ENCODE measurements at regions not wholly inside any gene's neighbourhood (a gene's known extent, or its start where the extent isn't known, plus 50 kb on each side); places are given as distances from the start of the nearest gene placed in this dataset.

DNA sequence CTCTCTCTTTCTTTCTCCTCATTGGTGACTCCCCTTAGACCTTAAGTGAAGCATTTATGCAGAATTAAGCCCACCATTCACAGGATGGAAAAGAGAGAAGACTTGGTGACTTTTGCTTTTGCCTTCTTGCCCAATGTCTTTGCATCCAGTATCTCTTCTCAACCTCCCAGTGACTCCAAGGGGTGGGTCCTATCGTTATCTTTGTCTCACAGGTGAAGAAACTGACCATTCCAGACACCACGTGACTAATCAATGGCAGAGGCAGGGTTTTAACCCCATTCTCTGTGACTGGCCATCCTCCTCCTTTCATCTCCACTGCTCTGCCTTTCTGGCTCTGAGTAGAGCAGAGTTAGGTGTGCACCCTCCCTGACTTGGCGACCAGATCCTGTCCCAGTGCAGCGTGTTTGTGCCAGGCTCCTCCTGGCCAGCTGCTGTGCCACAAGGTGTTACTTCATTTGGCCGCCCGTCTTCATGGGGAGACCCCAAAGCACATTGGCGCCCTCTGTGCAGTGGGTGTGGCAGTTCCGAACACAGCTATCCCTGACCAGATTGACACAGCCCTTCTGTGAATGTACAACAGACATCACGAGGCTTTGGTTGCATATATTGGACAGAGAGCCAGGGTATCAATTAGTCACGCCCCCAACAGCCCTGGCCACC, 501.3 kb downstream of the CD83 start:
- WGBS, 2 donors = 93 to 95% methylated on average over 10 of the region's 10 CpGs
- TF ChIP-seq EP300 (IDR thresholded peaks at IDR 0.05) = no peak
- no peak for TF ChIP-seq POLR2AphosphoS5 (IDR thresholded peaks at IDR 0.05)
- TF ChIP-seq POLR2A (IDR thresholded peaks at IDR 0.05) = no peak
- TF ChIP-seq, protein P1, sequence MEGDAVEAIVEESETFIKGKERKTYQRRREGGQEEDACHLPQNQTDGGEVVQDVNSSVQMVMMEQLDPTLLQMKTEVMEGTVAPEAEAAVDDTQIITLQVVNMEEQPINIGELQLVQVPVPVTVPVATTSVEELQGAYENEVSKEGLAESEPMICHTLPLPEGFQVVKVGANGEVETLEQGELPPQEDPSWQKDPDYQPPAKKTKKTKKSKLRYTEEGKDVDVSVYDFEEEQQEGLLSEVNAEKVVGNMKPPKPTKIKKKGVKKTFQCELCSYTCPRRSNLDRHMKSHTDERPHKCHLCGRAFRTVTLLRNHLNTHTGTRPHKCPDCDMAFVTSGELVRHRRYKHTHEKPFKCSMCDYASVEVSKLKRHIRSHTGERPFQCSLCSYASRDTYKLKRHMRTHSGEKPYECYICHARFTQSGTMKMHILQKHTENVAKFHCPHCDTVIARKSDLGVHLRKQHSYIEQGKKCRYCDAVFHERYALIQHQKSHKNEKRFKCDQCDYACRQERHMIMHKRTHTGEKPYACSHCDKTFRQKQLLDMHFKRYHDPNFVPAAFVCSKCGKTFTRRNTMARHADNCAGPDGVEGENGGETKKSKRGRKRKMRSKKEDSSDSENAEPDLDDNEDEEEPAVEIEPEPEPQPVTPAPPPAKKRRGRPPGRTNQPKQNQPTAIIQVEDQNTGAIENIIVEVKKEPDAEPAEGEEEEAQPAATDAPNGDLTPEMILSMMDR (IDR thresholded peaks at IDR 0.05) = no peak
- intact Hi-C loops (cut with DNase I) = no loop called here

DNA sequence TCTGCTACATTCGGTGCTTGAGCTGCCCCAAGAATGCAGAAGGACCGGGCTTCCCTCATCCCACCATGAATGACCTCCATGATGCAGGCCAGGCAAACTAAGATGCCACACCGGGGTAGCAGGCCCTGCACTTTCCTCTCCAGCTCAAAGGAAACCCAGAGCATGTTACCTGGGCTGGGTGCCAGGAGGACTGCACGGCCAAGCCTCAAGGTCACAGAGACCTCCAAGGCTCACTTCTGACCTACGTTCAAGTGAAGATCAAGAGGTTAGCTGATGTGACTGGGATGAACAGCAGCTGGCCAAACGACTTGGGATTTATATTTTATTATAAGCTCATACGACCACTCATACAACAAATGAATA, 501.8 kb downstream of the CD83 start:
- Histone ChIP-seq H3K9me3 (peaks cover 0 to 5% (median 2%) of the 10 kb centered on the region in 4 donors), H3K36me3 (no peaks in the 10 kb centered on the region), H3K27ac (no peak overlapping the region), H3K4me3 (no peak overlapping the region), H3K27me3 (no peaks in the 10 kb centered on the region), H3K4me1 (peaks cover 0 to 17% (median 14%) of the 10 kb centered on the region in 4 donors)
- 59 to 77% methylated on average over 7 of the region's 7 CpGs for WGBS, 2 donors
- no peak for DNase-seq
- intact Hi-C loops (cut with DNase I) = no loop called here
- TF ChIP-seq EP300 (IDR thresholded peaks at IDR 0.05) = no peak
- no peak for TF ChIP-seq POLR2A (IDR thresholded peaks at IDR 0.05)
- TF ChIP-seq, protein P1 (IDR thresholded peaks at IDR 0.05) = no peak
- TF ChIP-seq POLR2AphosphoS5 (IDR thresholded peaks at IDR 0.05) = no peak

More for the DNA sequence above, 501.3 kb downstream of the CD83 start:
- Histone ChIP-seq H3K36me3 (no peaks in the 10 kb centered on the region), H3K27me3 (no peaks in the 10 kb centered on the region), H3K27ac (no peak overlapping the region), H3K9me3 (peaks cover 0 to 5% (median 2%) of the 10 kb centered on the region in 4 donors), H3K4me3 (no peak overlapping the region), H3K4me1 (peaks cover 0 to 17% (median 14%) of the 10 kb centered on the region in 4 donors)
- DNase-seq = no peak

DNA sequence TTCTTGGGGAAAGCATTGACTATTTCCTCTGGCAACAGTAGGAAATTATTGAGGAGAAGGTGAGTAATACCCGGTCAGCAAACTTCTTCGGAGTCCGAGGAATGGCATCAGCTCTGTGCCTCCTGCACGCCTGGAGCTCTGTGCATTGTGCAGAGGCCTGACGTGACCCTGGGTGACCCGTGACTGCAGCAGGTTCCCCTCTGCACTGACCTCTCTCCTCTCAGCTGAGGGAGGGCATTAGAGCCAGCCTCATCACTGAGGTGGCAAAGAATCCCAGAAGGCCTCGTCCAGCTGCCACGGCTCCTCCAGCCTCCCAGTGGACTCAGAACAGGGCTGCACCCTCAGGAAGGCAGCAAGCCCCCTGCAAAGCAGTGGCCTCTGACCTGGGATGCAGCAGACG, 502.9 kb downstream of the CD83 start:
- intact Hi-C loops (cut with DNase I) = no loop called here
- DNase-seq = no peak
- no peak overlapping the region for H3K4me3 ChIP-seq
- TF ChIP-seq EP300 (IDR thresholded peaks at IDR 0.05) = no peak
- no peak for TF ChIP-seq POLR2A (IDR thresholded peaks at IDR 0.05)
- TF ChIP-seq, protein P1 (IDR thresholded peaks at IDR 0.05) = no peak
- TF ChIP-seq POLR2AphosphoS5 (IDR thresholded peaks at IDR 0.05) = no peak
- peaks cover 0 to 17% (median 14%) of the 10 kb centered on the region in 4 donors for H3K4me1 ChIP-seq
- no peaks in the 10 kb centered on the region for H3K27me3 ChIP-seq
- peaks cover 0 to 5% (median 2%) of the 10 kb centered on the region in 4 donors for H3K9me3 ChIP-seq
- 81 to 91% methylated on average over 9 of the region's 9 CpGs for WGBS, 2 donors
- H3K27ac ChIP-seq = no peak overlapping the region
- H3K36me3 ChIP-seq = no peaks in the 10 kb centered on the region

DNA sequence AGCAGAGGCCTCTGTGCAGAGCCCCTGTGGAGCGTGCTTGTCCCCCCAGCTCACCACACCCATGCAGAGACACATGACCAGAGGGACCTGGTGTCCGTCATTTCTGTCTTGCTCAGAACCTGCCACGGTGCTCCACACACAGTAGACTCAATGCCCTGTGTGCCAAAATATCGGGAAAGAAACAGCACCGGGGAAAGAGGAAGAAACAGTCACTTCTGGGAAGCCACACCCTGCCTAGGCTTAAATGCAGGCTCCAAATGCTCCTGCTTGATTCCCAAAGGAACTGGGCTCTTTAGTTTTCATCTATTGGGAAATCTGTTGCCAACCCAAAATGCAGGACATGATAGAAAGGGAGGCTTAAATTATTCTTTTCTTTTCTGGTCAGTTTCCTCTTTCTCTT, 503.9 kb downstream of the CD83 start:
- H3K36me3 ChIP-seq = no peaks in the 10 kb centered on the region
- H3K27me3 ChIP-seq = no peaks in the 10 kb centered on the region
- no peak overlapping the region for H3K4me3 ChIP-seq
- peaks cover 0 to 17% (median 14%) of the 10 kb centered on the region in 4 donors for H3K4me1 ChIP-seq
- 23 to 49% methylated on average over 5 of the region's 5 CpGs for WGBS, 2 donors
- no peak for DNase-seq
- TF ChIP-seq, protein P1 (IDR thresholded peaks at IDR 0.05) = no peak
- TF ChIP-seq POLR2A (IDR thresholded peaks at IDR 0.05) (no peak), EP300 (IDR thresholded peaks at IDR 0.05) (no peak), POLR2AphosphoS5 (IDR thresholded peaks at IDR 0.05) (no peak)
- no peak overlapping the region for H3K27ac ChIP-seq
- no peaks in the 10 kb centered on the region for H3K9me3 ChIP-seq
- intact Hi-C loops (cut with DNase I) = no loop called here

DNA sequence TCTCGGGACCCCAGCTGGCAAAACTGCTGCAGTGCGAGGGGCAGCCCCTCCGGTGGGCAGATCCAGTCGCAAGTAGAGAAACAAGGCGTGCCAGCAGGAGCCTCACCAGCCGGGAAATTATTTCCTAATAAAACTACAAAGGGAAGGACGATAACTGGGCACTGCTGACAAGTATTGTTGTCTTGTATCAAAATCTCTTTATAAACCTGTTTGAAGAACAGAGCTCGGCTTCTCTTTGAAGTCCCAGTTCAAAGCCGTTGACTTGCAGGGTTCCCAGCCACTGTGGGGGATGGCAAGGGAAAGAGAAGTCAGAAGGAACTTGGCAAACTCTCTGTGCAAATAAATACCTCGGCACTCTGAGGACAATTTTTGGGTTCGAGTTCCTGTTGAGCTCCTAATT, 504.5 kb downstream of the CD83 start:
- no peaks in the 10 kb centered on the region for H3K36me3 ChIP-seq
- H3K27ac ChIP-seq = no peak overlapping the region
- WGBS, 2 donors = 15 to 43% methylated on average over 11 of the region's 11 CpGs
- no peaks in the 10 kb centered on the region for H3K27me3 ChIP-seq
- no peak for DNase-seq
- H3K9me3 ChIP-seq = no peaks in the 10 kb centered on the region
- no peak overlapping the region for H3K4me3 ChIP-seq
- intact Hi-C loops (cut with DNase I) = no loop called here
- peaks cover 0 to 17% (median 14%) of the 10 kb centered on the region in 4 donors for H3K4me1 ChIP-seq
- TF ChIP-seq, protein P1 (IDR thresholded peaks at IDR 0.05) = no peak
- TF ChIP-seq POLR2A (IDR thresholded peaks at IDR 0.05) (no peak), EP300 (IDR thresholded peaks at IDR 0.05) (no peak), POLR2AphosphoS5 (IDR thresholded peaks at IDR 0.05) (no peak)

All from sigmoid colon (tissue), 6 donors.